Hematopoietic multipotent progenitor cell treated with erythropoietin and hydrocortisone succinate and interleukin-3 and kit ligand, for 15 days (in vitro differentiated cells): ENCODE measurements at regions not wholly inside any gene's neighbourhood (a gene's known extent, or its start where the extent isn't known, plus 50 kb on each side); places are given as distances from the start of the nearest gene placed in this dataset.
A peak's percentile ranks its signal among the peaks of the same experiment; 100 is the strongest.
"Not testable (repeated sequence)": the region's sequence is repeated elsewhere in the genome, so short reads cannot be mapped to it uniquely, and the experiment has no call there.

Experiments used
- DNase-seq: peaks from one replicate; pipeline ENCODE4 v3.0.0-alpha.2; 2015; ENCODE audit warnings: low spot score

DNA sequence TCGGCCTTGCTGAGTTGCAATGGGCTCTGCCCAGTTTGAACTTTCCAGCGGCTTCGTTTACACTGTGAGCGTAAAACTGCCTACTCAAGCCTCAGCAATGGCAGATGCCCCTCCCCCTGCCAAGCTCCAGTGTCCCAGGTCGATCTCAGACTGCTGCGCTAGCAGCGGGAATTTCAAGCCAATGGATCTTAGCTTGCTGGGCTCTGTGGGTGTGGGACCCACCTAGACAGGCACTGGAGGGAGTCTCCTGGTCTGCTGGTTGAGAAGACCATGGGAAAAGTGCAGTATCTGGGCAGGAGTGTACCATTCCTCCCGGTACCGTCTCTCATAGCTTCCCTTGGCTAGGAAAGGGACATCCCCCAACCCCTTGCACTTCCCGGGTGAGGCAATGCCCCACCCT, 88.2 kb downstream of the KLHL28 start:
- no peak for DNase-seq

DNA sequence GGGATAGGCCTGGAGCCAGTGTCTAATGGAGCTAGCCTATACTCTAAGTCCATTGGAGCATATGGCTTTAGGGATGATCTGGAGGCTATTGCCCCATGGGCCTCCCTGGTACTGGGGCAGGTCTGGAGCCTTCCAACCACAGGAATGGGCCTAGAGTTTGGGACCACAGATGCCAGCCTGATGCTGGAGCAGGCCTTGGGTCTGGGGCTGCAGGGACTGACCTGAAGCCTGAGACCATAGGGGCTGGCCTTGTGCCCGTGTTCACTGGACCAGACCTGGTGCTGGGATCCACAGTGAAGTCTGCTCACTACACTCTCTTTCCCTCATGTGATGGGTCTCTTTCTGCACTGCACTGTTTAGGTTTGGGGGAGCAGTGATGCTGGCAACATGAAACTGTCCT, 95.0 kb downstream of the KLHL28 start:
- DNase-seq = no peak

DNA sequence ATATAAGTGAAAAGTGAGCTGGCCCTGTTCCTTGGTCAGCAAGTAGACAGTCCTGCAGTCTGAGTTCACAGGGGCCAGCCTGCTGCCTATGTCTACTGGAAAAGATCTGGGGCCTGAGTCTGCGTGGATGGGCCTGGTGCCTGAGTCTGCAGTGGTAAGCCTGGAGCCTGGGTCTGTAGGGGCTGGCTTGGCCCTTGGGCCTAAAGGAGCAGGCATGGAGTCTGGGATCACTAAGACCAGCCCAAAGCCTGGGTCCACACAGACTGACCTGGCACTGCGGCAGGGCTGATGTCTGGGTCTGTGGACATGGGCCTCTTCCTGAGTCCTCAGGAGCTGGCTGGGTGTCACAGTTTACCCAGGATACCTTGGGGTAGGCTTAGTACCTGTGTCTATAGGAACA, 95.4 kb downstream of the KLHL28 start:
- DNase-seq = no peak

DNA sequence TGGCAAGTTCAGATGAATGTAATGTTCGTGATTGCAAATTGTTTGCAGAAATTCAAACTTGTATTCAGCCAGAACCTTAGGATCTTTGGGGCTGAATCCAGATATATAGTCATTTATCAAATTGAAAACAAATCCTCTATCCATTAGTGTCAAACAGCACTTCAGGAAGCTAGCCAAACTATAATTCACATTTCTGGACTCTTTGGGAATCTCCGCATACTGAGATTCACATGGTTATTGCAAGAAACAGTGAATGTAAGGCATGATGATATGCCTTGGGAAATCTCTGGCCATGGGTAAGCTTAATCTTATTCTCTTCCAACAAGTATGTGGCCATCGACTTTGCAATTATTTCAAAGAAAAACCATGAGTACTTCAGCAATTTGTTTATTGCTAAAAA, 98.5 kb downstream of the KLHL28 start:
- no peak for DNase-seq

DNA sequence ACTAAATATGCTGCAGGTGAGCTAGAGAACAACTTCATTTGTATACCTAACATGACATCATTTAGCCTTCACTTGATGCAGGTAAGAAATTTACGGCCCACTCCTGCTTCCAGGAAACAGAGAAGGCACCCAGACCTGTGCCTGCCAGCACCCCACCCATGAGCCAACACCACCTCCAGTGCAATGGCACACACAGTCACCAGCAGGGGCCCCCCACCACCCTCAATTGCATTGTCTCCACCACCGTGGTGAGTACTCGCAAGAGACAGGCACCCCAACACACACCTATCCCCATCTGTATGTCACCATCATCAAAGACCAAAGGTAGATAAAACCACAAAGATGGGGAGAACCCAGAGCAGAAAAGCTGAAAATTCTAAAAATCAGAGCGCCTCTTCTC, 107.6 kb downstream of the KLHL28 start:
- DNase-seq = no peak

DNA sequence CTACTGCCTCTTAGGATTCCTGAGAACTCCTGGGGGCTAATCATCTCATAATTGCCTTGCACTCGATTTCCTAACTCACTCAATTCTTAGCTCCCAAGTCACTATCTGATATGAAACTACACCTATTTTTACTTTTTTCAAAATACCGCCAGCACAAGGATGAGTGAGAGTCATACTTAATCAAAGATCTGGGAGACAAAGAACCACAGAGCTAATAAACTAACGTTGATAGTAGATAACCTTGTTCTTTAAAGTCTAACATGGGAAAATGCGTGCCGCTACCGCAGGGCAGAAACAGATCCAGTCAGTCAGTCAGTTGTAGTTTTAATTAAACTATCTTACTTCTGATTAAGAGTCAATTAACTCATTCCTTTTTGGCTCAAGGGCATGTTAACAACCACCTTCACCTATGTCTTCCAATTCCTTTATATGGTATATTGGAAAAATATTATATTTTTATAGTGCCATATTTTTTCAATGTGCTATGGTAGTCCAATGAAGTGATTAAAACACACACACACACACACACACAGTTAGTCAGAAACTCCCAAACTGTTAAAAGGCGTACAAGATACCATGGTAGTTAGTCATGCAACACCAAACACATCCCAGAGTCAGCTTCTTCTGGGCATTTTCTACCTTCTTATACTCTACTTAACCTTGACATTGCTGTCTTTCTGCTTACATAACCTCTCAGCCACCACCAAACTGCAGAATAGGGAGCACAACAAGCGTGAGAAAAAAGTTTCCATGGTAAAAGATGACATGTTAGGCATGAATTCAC, 114.0 kb downstream of the KLHL28 start:
- no peak for DNase-seq

DNA sequence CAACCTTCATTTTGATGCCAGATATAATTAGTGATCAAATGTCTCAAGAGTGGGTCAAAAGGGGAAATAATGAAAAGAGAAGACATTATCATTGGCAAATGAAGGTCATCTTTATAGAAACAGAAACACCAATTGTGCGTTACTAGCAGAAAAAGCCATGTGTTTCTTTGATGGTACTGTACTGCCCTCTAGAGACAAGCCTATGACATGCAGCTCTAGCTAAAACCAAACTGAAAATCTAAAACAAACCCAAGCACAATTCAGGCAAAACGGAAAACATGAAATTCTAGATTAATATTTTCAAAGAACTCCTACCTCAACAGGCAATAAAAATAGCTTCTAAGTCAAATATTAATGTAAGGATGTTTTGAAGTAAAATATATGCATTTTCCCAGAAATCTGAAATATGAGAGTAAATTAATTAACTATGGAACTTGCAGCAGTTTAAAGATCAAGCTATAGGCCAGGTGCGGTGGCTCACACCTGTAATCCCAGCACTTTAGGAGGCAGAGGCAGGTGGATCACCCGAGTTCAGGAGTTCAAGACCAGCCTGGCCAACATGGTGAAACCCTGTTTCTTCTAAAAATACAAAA, 115.4 kb downstream of the KLHL28 start:
- DNase-seq = peak; percentile 33

DNA sequence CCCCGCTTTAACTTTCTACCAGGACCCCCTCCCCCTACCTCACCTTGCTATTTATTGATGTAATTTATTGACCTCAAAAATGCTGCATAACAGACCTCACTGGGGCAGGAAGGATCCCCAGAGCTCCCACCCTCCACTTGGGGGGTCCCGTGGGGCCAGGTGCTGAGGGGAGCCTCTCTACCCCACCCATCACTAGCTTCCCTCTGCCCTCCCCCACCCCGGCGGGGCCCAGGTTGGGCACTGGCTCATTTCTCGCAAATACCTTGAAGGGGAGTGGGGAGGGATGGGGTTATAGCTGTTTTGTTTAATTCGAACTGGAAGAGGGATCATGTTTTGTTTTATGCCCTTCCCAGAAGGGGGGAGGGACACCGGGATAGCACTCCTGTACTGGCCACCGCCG, 125.8 kb downstream of the KLHL28 start:
- not testable (repeated sequence) for DNase-seq

DNA sequence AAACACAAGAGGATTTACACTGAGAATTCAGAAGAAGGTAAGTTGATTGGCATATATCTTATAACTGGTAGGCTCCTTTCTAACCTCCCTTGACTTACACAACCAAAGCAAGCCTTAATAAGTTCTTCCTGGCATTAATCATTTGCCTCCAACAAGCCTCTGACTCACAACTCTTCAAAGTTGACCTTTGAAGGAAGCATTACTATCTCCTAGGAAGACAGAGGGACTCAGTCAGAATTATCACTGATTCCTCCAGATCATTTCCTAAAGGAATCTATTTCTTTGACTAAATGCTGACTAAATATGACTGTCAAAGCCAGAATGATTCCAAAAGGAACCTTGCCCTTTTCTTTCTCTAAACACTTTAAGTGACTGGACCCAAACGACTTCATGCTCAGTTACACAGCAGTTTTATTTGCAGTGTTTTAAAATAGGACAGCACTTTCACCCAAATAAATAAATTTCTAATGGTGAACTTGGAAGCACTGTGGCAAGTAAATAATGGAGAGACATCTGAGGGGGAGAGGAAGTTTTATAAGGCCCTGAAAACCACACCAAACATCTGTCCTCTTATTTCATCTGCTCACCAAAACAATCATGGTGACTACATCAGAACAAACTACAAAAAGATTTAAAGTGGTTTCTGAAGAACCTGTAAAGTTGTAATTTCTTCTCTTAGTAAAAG, 128.2 kb downstream of the KLHL28 start:
- no peak for DNase-seq

DNA sequence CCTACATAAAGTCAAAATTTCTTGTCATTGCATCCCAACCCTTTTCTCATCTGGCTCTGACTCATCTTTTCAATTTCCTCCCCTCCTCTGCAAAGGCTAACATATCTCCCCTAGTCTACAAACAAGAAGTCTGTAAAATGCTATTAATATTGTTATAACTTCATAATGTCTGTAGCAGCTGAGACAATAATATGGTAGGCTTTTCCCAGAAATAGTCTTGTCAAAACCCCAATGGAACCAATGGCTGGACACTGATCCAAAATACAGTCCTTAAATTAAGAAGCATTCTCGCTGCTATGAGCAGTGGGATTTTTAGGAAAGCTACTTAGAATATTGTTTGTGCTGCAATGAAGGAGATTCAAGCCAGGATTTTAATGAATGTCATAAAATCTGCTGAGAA, 131.4 kb downstream of the KLHL28 start:
- no peak for DNase-seq

DNA sequence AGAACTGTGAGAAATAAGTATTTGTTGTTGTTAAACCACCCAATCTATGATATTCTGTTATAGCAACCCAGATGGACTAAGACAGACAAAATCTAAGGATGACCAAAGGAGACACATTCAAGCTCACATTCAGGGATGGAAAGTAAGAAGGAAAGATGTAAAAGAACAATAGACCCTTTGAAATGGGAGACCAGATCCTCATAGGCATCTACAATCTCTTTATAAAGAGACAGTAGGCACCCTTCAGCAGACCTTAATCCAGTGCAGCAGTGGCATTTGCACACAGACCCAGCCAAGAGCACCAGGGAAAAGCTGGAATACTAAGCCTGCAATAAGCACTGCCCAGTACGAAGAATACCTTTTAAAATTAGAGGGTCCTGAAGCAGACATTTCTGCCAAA, 132.7 kb downstream of the KLHL28 start:
- DNase-seq = no peak

DNA sequence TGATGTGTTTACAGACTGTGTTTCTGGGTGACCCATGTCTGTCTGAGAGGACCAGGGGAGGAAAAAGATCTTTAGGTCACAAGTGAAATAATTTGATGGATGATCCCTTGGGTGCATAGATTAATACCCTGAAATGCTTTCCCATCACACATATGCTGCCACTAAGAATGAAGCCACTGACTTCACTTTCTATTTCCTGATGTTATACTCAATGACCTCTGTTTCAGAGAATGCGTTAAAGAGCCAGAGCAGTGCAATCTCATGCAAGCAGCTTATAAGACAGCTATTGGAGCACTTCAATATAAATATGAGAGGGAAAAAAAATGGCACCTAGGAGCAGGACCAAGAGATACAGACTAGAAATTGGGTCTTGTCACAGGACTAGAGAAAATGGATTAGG, 133.7 kb downstream of the KLHL28 start:
- no peak for DNase-seq

DNA sequence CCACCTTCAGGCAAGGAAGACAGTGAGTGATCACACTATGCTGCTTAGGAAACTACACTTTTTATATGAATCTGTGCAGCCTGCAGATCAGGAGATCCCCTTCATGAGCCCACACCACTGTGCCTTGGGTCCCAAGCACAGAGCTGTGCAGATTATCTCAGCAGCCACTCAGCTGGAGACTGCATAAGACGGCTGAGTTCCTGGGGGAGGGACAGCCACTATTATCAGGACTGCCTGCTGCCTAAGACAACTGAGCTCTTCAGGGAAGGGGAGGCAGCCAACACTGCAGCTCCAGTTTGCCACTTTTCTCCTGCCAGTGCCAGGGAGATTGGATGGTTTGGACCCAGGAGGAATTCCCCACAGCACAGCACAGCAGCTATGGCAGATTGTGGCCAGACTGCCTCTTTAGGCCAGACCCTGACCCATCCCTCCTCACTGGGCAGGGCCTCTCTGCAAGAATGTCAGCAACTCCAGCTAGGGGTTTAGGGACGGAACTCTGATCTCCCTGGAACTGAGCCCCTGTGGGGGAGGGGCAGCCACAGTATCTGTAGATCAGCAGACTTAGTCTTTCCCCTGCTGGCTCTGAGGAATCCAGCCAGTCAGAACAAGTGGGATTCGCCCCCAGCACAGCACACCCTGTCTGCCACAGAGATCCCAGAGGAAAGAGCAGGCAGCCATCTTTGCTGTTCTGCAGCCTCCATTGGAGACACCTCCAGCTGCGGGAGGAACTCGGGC, 141.3 kb downstream of the KLHL28 start:
- no peak for DNase-seq

DNA sequence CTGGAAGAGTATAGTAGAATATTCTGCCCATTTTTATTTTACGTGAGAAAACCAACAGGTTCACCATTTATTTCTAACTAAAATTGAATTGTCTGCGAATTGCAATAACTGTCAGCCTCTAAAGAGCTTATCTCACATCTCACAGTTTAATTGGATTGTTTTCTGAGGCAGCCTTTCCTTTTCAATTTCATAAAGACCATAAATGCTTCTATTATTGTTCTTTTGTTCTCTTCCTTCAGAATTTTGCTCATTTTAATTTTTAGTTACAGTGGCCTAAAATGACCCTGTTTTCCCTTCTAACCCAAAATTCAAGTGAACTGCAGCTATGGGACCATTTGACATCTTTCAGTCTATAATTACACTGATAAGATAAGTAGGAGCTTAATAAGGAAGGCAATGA, 147.6 kb downstream of the KLHL28 start:
- DNase-seq = no peak

DNA sequence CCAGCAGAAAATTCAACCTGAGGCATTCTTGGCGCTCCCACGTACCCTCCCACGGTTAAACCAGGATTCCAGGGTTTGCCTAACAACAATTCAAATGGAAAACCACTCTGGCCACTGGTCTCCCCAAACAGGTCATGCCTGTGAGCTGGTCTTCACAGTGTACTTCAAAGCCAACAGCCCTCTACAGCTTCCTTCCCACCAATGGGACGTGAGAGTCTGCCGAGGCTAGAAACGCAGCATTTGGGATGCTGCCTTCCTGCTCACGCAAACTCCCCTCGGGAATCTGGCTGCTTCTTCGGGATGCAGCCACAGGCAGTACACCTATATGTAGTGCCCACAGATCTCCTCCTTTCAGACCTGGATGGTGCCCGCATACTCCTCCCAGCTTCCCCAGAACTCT, 149.1 kb downstream of the KLHL28 start:
- no peak for DNase-seq

DNA sequence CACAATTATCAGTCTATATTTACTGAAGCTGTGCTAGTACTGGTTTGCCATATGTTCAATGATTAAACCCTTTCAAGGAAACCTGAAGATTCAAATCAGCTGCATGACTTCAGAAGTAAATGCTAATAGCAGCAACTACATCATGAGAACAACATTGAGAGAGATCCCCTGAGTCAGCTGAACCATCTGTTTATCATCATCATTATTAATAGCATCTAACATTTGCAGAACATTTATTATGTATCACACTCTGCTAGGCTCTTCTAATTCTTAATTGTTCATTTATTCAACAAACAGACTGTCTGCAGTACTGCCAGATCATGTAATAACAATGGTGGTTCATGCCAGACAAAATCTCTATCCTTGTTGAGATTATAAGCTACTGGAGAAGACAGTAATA, 157.4 kb downstream of the KLHL28 start:
- no peak for DNase-seq

DNA sequence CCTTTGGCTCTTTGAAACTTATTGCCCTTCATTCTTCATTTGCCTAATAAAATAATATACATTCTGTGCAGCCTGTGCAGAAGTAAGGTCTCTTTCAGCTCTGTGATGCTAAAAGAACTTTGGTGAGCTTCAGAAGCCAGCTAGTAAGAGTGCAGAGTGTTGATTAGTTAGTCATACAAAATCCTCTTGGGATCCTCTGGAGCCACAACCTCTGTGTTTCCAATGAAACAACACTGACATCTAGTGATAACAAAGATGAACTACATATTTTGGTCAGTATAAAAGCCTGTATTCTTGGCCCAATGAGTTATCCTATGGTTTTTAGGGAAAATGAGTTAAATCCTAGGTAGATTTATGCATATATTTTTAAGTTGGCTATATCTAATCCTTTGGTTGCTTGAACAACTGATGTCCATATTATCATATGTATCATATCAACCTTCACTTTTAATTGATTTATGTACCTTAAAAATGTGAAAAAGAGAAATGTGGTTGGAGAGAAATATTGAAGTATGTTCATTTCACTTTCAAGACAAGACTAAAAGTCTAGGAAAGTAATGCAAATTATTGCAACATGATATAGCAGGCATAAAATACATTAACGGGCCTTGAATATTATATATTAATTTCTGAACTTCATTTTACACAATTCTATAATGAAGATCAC, 158.4 kb downstream of the KLHL28 start:
- DNase-seq = peak; percentile 31

DNA sequence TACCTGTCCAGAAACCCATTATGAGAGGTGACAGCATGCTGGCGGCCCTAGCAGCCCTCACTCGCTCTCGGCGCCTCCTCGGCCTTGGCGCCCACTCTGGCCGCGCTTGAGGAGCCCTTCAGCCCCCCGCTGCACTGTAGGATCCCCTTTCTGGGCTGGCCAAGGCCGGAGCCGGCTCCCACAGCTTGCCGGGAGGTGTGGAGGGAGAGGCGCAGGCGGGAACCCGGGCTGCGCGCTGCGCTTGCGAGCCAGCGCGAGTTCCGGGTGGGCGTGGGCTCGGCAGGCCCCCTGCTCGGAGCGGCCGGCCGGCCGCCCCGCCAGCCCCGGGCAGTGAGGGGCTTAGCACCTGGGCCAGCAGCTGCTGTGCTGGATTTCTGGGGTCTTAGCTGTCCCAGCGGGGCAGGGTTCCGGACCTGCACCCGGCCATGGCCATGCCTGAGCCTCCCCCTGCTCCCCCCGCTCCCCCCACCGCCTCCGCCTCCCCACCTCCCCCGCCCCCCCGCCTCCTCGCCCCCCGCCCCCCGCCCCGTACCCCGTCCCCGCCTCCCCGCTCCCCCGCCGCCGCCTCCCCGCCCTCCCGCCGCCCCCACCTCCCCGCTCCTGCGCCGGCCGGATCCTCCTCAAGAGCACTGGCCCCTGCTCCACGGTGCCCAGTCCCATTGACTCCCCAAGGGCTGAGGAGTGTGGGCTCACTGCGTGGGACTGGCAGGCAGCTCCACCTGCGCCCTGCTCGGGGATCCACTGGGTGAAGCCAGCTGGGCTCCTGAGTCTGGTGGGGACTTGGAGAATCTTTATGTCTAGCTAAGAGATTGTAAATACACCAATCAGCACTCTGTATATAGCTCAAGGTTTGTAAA, 163.1 kb downstream of the KLHL28 start:
- no peak for DNase-seq

DNA sequence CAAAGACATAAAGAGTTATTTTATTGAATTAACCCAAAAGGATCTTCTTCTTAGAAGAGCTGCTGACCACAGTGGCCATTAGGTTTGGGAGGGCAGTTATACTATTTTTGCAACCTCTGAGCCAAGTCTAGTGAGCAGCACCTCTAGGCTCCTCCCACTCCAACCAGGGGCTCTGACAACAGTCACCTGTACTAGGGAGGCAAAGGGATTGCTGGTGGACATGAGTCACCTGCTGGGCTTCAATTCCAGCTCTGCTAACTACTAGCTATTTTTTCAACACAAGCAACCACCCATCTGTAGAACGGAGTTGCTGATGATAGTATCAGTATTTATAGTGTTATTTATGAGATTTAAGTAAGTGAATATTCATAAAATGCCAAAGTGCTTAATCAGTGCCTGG, 166.0 kb downstream of the KLHL28 start:
- no peak for DNase-seq

DNA sequence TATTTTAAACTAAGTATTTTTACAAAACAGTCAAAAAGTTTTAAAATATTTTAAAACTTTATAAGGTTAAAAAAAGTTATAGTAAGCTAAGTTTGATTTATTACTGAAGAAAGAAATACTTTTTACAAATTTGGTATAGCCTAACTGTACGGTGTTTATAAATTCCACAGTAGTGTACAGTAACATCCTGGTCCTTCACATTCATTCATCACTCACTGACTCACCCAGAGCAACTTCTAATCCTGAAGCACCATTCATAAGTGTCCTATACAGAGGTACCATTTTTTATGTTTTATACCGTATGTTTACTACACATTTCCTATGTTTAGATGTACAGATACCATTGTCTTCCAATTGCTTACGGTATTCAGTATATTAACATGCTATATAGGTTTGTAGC, 170.0 kb downstream of the KLHL28 start:
- DNase-seq = no peak

DNA sequence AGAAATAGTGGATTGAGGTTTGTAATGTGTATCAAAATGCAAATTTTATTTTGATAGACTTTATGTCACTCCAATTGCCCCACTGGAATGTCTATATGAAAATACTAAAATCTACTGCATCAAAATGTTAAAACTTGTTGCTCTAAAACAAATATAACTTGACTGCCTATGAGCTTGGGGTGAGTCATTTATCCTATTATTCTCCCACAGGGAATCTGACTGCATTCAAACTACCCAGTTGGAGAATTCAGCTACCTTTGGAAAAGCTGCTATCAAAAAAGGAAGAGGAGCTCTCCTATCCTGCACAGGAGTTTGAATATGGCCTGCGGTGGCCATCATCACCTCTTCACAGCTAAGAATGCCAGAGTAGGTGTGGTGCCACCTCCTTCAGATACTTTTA, 173.1 kb downstream of the KLHL28 start:
- DNase-seq = no peak
